Medulla oblongata (tissue), 1 donor: ENCODE measurements at regions not wholly inside any gene's neighbourhood (a gene's known extent, or its start where the extent isn't known, plus 50 kb on each side); places are given as distances from the start of the nearest gene placed in this dataset.

Experiments used
- DNase-seq: peaks from one replicate; pipeline ENCODE4 v3.0.0-alpha.2; 2015; ENCODE audit errors: extremely low spot score

DNA sequence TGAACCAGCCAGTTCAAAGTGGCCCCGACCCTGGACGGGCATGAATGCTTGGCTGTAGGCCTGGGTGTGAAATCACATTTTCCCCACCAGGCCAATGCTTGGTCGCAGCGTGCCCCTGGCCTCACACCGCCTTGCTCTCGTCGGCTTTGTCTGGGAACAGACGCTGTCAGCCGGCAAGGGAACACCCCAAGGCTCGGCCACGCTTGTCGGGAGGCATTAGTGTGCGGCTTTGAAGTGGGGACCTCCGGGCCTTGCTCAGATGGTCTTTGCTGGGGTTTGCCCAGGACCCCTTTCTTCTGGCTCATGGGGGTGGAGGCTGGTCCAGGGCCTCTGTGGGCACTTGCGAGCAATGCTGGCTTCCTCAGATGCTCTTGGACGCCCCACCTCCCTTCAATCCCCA is 79.1 kb downstream of the INHBB start:
- DNase-seq = no peak

DNA sequence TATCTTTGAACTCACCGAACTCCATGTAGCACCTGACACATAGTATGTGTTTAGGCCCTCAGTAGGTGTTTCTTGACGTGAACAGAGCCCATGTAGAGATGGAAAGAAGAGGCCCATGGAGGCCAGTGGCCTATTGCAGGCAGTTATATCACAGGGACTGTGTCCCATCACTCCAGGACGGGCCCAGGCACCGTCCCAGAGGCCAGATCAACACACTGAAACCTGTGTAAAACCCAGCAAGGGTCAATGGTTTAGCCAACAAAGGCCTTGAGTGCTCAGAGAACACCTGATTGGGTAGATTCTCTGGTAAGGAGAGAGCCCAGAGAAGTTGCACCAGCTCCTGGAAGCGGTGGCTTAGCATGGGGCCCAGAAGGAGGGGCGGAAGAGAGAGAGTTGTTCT is 82.8 kb downstream of the INHBB start:
- DNase-seq = no peak

DNA sequence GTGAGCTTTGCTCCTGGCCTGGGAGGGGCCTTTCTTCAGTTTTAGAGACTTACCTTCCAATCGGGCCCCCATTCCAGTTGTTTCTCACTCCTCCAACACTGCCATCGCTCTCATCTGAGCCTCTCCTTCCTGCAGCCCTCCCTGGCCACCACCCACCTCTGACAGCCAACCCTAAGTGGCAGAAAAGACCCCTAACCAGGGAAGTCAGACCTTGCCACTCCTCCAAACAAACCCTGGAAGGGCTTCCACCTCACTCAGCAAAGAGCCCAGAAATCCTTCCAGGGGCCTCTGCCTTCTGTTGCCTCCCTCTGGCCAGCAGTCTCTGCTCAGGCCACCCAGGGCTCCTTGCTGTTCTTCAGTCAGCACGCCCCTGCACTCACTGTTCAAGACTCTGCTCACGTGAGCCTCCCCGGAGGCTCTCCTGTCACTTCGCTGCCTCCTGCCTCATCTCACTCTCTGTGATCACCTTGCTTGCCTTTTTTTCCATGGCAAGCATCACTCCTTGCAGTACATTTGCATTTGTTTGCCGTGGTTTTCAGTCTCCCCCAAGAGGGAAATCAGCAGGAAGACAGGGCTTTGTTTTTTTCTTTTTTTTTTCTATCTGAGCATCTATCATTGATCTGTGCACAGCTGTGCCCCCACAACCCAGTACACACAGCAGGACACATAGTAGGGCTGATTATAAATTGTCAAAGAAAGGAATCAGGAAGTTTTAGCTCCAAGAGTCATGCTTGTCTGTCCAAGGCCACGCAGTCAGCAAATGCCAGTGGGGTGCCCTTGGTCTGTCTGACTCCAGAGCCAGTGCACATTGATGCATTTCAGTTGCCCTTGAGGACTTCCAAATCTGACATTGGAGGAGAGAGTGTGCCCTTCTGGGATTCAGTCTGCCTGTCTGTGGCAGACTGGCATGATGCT is 83.9 kb downstream of the INHBB start:
- DNase-seq = no peak

DNA sequence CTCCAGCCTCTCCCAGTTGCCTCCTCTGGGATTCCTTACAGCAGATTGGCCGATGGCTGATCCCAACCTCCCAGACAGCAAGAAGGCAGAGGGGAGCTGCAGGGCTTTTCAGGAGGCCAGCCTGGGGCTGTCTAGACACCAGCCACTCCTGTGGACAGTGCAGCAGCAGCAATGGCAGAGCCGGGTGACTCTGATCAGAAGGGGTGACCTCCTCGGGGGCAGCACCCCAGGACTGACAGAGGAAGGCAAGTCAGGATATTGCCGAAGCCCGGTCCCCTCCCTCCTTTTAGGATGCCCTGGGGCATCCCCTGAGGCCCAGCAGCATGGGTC is 84.5 kb downstream of the INHBB start:
- DNase-seq = no peak

DNA sequence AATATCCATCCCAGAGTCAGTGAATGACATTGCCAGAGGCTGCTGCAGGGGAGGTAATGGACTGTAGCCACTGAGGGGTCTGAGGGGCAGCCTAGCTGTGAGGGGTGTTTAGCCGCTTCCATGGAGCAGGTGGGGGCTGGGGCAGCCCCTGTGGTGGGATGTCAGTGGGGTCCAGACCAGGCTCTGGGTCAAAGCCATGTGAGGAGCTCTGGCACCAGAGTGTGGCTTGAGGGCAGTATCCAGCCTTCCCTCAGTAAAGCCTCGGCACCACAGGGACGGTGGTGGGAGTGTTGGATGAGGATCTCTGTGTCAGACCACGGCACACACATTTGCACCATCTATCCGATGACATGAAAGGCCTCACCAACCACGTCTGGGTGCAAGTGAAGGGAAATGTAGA is 85.0 kb downstream of the INHBB start:
- DNase-seq = no peak

DNA sequence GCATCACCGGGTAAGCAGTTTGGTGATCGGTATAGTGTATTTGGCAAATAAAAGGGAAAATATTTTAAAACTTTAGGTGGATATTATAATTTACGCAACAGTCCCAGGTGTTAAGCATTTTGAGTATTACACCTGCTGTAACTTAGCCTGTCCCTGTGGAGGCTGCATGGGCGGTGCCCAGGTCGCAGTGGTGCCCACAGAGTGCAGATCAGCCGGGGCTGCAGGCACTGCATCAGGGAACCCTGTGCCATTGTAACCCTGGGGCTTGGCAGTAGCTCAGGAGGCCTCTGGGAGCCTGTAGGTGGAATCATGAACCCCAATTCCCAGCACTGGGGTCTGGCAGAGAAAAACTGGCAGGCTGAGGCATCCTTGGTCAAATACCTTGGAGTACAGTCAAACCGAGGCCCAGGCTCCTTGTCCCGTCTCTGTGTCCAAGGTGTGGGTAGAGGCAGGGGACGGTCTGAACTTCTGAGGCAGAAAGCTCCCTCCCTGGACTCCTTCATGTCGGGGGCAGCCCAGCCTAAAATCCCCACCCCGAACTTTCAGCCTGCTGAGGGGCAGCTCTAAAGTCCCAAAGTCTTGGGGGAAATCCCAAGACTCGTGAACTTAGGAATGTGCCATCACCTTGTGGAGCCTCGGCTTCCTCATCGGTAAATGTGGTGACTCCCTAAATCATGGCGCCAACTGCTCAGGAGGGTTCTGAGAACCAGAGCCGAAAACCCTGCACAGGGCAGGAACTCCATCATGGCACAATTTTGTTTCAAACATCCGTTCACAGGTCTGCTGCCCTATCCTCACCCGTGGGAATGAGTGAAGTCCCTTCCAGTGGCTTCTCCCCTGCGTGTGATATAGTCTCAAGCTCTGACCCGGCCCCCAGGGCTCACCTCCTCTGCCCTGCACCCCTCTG is 85.7 kb downstream of the INHBB start:
- no peak for DNase-seq

DNA sequence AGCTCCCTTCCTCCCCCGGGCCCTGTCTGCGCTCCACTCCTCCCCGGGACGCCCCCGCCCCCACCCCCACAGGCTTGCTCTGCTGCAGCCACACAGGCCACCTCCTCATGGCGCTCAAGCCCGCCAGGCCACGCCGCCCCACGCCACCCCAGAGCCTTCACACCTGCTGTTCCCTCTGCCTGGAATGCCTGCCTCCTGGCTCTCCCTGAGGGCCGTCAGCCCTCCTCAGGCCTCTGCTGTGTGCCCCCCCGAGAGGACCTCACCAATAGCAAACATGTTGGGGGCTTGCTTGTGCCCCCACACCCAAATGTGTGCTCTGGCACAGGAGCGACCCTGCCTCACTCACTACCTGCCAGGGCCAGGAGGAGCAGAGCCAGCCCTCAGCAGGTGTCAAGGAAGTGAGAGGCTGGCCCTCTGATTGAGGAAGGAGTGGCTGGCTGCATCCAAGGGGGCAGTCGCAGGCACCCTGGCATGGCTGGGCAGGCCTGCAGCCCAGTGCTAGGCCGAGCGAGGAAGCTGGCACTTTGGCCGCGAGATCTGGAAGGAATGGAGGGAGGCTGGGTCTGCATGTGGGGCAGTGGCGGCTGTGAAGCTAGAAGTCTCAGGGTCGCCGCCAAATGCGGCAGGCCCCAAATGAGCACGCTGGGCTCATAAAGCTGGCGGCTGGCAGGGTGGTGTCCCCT is 86.5 kb downstream of the INHBB start:
- DNase-seq = no peak

DNA sequence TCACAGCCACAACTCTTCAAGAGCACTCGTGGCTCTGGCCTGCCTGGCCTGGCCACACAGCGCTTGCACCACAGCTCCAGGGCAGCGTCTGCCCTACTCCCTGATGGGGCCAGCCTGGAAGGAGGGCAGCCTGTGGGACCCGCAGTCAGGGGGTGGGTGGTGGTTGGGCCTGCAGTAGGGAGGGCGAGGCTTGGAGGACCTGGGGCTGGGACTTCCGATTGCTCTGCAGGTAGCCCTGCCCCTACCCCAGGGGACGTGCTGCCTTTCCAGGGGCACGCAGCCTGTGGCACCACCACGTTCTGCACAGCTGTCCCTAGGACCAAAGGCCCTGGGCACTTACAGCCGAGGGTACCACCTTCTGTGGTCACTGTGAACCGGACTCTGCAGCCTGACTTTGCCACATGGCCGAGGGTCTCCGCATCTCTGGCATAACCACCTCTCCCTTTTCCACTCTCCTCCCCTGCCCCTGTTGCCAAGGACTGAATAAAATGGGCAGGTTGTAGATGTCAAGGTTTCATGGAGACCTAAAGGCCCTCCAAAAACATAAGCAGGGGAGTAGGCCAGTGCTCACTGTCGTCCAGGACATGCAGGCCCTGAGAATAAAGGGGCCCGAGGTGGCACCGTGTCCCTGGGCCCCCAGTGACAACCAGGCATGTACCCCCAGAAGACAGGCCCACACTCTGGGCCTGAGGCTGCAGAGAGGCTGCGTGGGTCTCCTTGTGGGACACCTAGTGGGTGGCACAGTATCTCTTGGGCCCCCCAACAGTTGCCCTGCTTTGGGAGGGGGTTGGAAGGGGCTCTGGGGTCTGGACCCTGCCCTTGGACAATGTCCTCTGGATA is 87.3 kb downstream of the INHBB start:
- no peak for DNase-seq

DNA sequence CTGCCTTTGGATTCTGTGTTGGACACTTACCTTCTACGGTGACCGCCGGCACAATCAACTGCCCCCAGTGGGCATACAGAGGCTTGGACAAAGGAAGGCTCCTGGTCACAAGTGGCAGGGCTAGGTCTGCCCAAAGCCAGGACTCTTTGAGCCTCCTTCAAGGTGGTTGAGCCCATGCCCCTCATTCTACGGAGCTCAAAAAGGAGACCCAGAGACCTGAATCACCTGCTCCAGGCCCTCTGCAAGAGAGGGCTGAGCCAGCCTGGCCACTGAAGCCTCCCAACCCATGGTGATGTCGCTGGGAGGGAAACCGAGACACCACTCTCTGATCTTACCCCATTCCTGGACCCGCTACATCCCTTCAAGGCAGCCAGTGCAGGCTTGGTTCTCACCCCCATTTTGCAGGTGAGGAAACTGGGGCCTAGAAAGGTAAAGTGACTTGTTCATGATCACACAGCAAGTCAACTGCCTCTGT is 87.9 kb downstream of the INHBB start:
- no peak for DNase-seq

DNA sequence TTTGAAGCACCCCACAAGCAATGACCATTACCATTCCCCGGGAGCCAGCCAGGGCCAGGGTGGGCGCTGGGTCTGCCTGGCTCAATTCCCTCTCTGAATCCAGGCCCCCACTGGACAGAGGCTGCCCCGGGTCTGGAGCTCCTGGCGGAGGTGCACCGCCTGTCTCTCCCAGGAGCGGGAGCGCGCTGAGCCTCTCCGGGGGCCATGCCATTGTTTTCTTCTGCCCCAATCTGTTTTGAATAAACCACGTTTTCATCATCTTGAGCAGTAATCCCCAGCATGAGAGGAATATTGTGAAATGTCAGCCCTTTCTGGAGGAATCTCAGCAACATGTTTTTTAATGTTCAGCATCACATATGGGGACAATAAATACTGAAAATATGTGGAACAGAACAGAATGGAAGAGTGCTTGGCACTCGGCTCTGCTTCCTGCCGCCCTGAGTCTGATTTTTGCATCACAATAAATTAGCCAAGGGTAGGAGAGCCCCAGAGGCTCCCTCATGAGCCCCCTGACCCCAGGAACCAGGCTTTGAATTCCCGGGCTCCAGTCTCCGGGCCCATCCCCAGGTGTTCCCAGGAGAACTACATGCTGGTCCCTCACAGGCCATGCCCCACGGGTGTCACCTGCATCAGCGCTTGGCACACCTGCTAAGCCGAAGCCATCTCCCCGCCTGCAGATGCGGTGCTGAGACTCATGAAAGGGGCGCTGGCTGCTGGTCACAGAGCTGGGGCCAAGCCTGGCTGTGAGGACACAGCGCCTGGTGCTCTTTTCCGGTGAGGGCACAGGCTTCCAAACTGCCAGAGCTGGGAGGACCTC is 88.8 kb downstream of the INHBB start:
- no peak for DNase-seq

DNA sequence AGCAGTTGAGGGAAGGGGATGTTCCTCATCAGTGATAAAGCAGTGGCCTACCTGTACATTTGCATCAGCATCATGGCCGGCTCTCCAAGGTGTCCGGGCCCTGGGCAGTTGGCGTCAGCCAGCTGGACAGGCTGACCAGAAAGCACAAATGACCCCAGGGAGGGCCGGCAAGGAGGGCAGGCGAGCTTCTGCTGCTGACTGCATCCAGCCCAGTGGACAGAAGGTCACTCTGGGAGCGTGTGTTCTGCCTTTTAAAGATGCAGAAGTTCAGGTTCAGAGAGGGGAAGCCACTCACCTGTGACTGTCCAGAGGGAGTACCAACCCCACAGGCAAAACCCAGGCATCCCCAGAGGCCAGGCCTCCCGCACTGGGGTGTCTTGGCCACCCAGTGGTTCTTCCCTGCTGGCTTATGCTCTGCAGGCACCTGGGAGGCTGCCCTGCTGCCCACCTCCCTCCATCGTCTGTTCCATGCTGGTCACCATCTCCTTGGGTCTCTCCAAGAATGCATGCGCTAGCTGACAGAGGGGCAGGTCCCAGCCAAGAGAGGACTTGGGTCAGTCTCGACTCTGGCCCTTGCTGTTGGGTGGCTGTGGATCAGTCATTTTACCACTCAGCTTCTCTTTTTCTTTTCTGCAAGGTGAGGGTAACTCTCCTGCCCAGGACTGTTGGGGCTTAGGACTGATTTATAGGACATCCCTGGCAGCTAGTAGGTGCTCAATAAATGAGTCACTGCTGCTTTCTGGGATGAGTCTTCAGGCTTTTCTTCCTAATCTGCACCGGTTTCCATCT is 89.9 kb downstream of the INHBB start:
- no peak for DNase-seq

DNA sequence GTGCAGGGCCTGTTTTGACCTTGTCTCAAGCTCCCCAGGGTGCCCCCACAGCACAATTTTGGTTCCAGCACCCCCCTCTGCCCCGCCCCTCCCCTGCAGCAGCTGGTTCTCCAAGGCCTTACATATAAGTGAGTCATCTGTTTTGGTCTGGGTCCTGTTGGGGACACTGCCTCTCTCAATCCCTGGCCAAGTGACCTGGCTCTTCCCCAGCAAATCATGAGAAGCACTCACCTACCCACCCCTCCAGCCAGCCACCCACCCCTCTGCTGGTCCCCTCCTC is 90.5 kb downstream of the INHBB start:
- no peak for DNase-seq

DNA sequence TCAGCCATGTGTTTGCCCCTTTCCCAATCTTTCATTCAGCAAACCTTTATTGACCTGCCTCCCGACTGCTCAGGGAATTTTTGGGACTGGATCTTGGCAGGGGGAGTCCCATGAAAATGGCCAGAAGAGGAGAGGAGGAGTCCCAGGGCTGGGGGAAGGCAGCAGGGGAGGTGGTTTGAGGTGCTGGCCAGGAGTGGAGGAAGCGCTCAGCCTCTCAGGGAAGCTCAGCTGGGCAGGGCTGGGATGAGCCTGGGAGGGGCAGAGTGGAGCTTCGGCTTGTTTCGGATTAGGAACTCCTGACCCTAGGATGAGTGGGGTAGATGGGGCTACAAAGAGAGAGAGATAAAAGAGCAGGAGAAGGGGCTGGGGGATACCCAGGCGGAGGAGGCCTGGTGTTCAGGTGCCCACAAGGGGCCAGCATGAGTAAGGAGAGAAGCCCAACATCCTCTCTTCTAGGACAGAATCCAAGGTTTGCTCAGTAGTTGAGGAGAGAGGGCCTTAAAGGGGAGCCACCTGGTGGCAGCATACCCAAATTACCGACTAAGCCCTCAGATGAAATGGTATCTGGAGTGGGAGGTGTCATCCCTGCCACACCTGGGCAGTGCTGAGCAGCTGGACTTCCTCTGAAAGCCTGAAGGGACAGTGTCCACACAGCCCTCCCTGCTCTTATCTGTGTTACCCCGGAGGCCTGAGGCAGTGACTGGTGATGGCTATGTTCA is 91.1 kb downstream of the INHBB start:
- DNase-seq = no peak

DNA sequence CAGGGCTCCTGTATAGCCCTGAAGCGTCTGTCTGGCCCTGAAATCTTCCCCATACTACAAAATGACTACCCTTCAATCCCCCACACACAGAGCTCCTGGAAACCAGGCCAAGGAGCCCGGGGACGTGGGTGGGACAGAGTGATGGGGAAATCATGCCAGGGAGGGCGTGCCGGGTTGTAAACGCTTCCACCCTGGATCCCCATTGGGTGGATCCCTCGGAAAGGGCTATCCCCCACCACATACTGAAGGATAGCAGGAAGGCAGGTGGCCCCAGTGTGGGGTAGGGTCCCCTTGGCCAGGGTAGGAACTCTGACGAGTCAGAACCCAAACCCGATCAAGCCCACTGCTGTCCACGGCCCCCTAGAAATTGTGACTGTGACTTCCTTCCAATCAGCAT is 91.7 kb downstream of the INHBB start:
- DNase-seq = no peak

DNA sequence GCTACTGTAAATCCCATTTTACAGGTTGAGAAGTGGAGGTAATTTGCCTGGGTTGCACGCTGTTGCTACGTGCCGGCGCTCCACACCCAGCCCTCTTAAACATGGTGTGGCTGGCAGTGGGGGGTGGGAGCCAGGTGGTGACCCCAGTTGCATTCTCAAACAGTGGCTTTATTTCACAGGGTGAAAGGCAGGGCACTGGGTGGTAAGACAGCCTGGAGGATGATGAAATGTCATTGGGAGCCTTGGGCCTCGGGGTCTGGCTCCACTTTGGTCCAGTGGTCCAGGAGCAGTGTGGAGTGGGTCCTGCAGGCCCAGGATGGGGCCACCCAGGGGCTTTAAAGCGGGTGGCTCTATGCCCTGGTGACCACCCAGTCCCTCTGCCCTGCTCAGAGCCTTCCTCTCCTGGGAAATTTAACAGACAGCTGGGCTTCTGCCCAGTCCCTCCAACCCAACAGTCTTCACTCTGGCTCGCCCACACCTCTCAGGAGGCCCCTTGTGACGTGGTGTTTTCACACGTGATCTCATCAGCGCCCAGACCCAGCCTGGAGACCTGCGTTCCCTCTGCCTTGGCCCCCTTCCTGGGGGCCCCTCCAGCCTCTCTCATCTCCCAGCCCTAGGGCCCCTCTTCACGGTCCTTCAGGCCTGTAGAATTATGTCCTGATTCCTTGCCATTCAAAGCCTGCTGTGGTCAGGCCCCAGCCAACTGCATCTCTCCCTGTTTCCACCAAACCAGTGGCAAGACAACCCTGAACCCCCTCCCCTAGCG is 92.5 kb downstream of the INHBB start:
- DNase-seq = no peak

DNA sequence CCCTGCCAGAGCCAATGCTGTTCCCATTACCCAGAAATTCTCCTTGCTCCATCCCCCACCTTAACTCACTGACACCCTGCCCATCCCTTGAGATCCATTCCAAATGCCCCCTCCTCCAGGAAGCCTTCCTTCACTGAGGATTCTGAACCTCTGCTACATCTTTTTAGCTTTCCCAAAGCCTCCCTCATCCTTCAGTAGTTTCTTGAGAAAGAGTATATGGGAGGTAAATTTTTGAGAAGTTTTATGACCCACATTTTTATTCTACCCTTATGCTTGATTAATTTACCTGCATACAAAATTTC is 93.1 kb downstream of the INHBB start:
- DNase-seq = no peak

DNA sequence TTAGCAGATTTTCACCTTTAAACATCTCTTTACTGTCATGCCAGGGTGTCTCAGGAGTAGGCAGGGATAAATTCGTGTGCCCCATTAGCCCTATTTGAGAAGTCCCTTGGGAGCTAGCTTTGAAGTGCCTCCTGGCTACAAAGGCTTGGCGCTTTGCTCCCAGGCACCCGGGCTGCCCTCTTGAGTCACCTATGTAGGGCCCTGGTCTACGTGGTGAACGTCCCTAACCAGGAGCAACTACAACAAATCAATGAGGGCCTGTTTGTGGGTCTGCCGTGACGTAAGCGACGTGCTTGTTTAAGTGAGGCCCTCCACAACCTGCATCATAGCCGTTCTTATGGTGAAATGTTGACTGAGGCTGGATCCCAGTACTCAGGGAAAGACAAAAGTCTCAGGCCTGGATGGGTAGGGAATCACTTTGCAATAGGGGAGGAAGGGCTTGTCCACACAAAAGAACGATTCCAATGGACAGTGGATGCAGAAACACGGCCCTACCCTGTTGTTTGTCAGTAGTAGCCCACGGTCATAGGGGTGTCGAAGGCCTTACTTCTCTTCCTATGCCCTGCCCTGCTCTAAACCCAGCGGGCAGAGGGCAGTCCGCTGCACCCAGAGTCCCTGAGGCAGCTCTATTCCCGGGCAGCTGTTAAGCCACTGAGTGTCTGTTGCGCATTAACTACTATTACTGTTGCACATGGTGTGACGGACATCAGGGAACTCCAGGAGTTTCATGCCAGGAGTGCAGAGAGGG is 93.9 kb downstream of the INHBB start:
- DNase-seq = no peak
